ENCODE measurements at regions not wholly inside any gene's neighbourhood (a gene's known extent, or its start where the extent isn't known, plus 50 kb on each side); places are given as distances from the start of the nearest gene placed in this dataset.

- no peak for DNase-seq
Observed at GRCh38 chr22:48682504-48682903, 1145.2 kb downstream of the BRD1 start.

GRCh38 chr22:48680601-48681000 is 1147.1 kb downstream of the BRD1 start:
- no peak for DNase-seq

GRCh38 chr22:48679656-48680555 is 1147.8 kb downstream of the BRD1 start:
- no peak for DNase-seq

GRCh38 chr22:48678171-48679135 is 1149.2 kb downstream of the BRD1 start:
- no peak for DNase-seq

GRCh38 chr22:48677621-48678020 is 1150.1 kb downstream of the BRD1 start:
- DNase-seq: no peak

- no peak for DNase-seq
Observed at GRCh38 chr22:48677168-48677520, 1150.5 kb downstream of the BRD1 start.

GRCh38 chr22:48676266-48677167 is 1151.2 kb downstream of the BRD1 start:
- DNase-seq: no peak

GRCh38 chr22:48675830-48676145 is 1151.9 kb downstream of the BRD1 start:
- DNase-seq: no peak

- no peak for DNase-seq
Observed at GRCh38 chr22:48675141-48675829, 1152.4 kb downstream of the BRD1 start.

- no peak for DNase-seq
Observed at GRCh38 chr22:48673806-48674500, 1153.7 kb downstream of the BRD1 start.

GRCh38 chr22:48672387-48672786 is 1155.3 kb downstream of the BRD1 start:
- no peak for DNase-seq

GRCh38 chr22:48670731-48671130 is 1156.9 kb downstream of the BRD1 start:
- no peak for DNase-seq

- DNase-seq: no peak
Observed at GRCh38 chr22:48669986-48670716, 1157.5 kb downstream of the BRD1 start.

- no peak for DNase-seq
Observed at GRCh38 chr22:48669226-48669625, 1158.4 kb downstream of the BRD1 start.

- no peak for DNase-seq
Observed at GRCh38 chr22:48667289-48667688, 1160.4 kb downstream of the BRD1 start.

- no peak for DNase-seq
Observed at GRCh38 chr22:48666620-48667019, 1161.1 kb downstream of the BRD1 start.

- DNase-seq: no peak
Observed at GRCh38 chr22:48665311-48665995, 1162.2 kb downstream of the BRD1 start.

GRCh38 chr22:48664586-48664985 is 1163.1 kb downstream of the BRD1 start:
- no peak for DNase-seq

GRCh38 chr22:48663297-48663696 is 1164.4 kb downstream of the BRD1 start:
- peak; percentile 5 for DNase-seq

- no peak for DNase-seq
Observed at GRCh38 chr22:48662476-48663135, 1165.1 kb downstream of the BRD1 start.

Measured in activated CD4-positive, alpha-beta T cell treated with anti-CD3 and anti-CD28 coated beads, Interleukin-2, amount 50 U/mL, for 16 hours (primary cell).